H9 (cell line): ENCODE measurements at regions not wholly inside any gene's neighbourhood (a gene's known extent, or its start where the extent isn't known, plus 50 kb on each side); places are given as distances from the start of the nearest gene placed in this dataset.

Experiments
- DNase-seq: peaks from one replicate; pipeline ENCODE4 v3.0.0-alpha.2; 2017
- H2AFZ ChIP-seq: one replicate; pipeline ENCODE4 v1.6.1; 2013; ENCODE audit warnings: mild to moderate bottlenecking, low read length, control low read depth, moderate library complexity
- H2AK5ac ChIP-seq: 2 replicates; pipeline ENCODE4 v1.6.1; 2013; ENCODE audit warnings: low read length, control low read depth, mixed read lengths; ENCODE audit not compliant: insufficient read length
- H2BK120ac ChIP-seq: one replicate; pipeline ENCODE4 v1.6.1; 2013; ENCODE audit warnings: low read depth, mild to moderate bottlenecking, low read length, control low read depth, inconsistent platforms; ENCODE audit not compliant: poor library complexity, severe bottlenecking
- H2BK12ac ChIP-seq: 2 replicates; pipeline ENCODE4 v1.6.1; 2013; ENCODE audit warnings: low read length, control low read depth, mixed read lengths, low read depth; ENCODE audit not compliant: insufficient read length
- H2BK15ac ChIP-seq: 2 replicates; pipeline ENCODE4 v1.6.1; 2013; ENCODE audit warnings: low read depth, low read length, control low read depth
- H2BK20ac ChIP-seq: one replicate; pipeline ENCODE4 v1.6.1; 2013; ENCODE audit warnings: low read depth, mild to moderate bottlenecking, low read length, control low read depth, inconsistent platforms; ENCODE audit not compliant: poor library complexity, severe bottlenecking
- H2BK5ac ChIP-seq: 2 replicates; pipeline ENCODE4 v1.6.1; 2013; ENCODE audit warnings: low read length, control low read depth, mixed read lengths; ENCODE audit not compliant: insufficient read length
- H3K14ac ChIP-seq: 2 replicates; pipeline ENCODE4 v1.6.1; 2013; ENCODE audit warnings: low read length, control low read depth; ENCODE audit not compliant: insufficient read depth
- H3K18ac ChIP-seq: 2 replicates; pipeline ENCODE4 v1.6.1; 2013; ENCODE audit warnings: low read depth, mild to moderate bottlenecking, mixed read lengths, low read length, control low read depth; ENCODE audit not compliant: insufficient read length
- H3K23ac ChIP-seq: 2 replicates; pipeline ENCODE4 v1.6.1; 2013; ENCODE audit warnings: low read length, control low read depth, mixed read lengths, low read depth; ENCODE audit not compliant: insufficient read length
- H3K23me2 ChIP-seq: 2 replicates; pipeline ENCODE4 v1.6.1; 2013; ENCODE audit warnings: low read depth, mild to moderate bottlenecking, mixed read lengths, low read length, control low read depth; ENCODE audit not compliant: insufficient read length, poor library complexity, severe bottlenecking
- H3K27ac ChIP-seq: 2 replicates; pipeline ENCODE4 v1.5.1; 2013; ENCODE audit warnings: low read length, control low read depth, mixed read lengths, low read depth; ENCODE audit not compliant: insufficient read length
- H3K27me3 ChIP-seq: 2 replicates; pipeline ENCODE4 v1.6.1; 2013; ENCODE audit warnings: low read length, control low read depth, inconsistent platforms; ENCODE audit not compliant: insufficient read depth
- H3K4ac ChIP-seq: 2 replicates; pipeline ENCODE4 v1.6.1; 2013; ENCODE audit warnings: low read depth, mild to moderate bottlenecking, control low read depth, inconsistent platforms, low read length, moderate library complexity
- H3K4me1 ChIP-seq: 2 replicates; pipeline ENCODE4 v1.6.1; 2013; ENCODE audit warnings: low read length, control low read depth, inconsistent platforms; ENCODE audit not compliant: insufficient read depth
- H3K4me2 ChIP-seq: 2 replicates; pipeline ENCODE4 v1.6.1; 2013; ENCODE audit warnings: low read length, control low read depth, mixed read lengths; ENCODE audit not compliant: insufficient read length, insufficient read depth
- H3K56ac ChIP-seq: 2 replicates; pipeline ENCODE4 v1.6.1; 2013; ENCODE audit warnings: low read depth, mild to moderate bottlenecking, mixed read lengths, low read length, control low read depth; ENCODE audit not compliant: insufficient read length
- H3K79me1 ChIP-seq: 2 replicates; pipeline ENCODE4 v1.6.1; 2013; ENCODE audit warnings: low read depth, mild to moderate bottlenecking, moderate library complexity, low read length, control low read depth, inconsistent platforms; ENCODE audit not compliant: insufficient read depth, poor library complexity, severe bottlenecking
- H3K79me2 ChIP-seq: 2 replicates; pipeline ENCODE4 v1.6.1; 2013; ENCODE audit warnings: low read length, control low read depth, inconsistent platforms; ENCODE audit not compliant: insufficient read depth
- H3K9ac ChIP-seq: 2 replicates; pipeline ENCODE4 v1.6.1; 2013; ENCODE audit warnings: low read length, control low read depth, mixed read lengths; ENCODE audit not compliant: insufficient read length; ENCODE audit errors: extremely low read depth
- H3K9me3 ChIP-seq: one replicate; pipeline ENCODE4 v1.6.1; 2013; ENCODE audit warnings: low read depth, low read length, inconsistent platforms; ENCODE audit not compliant: control insufficient read depth
- H3T11ph ChIP-seq: one replicate; pipeline ENCODE4 v1.6.1; 2013; ENCODE audit warnings: mild to moderate bottlenecking, low read length, control low read depth, inconsistent platforms
- H4K20me1 ChIP-seq: one replicate; pipeline ENCODE4 v1.6.1; 2013; ENCODE audit not compliant: control insufficient read depth, insufficient read length, insufficient read depth
- H4K5ac ChIP-seq: 2 replicates; pipeline ENCODE4 v1.6.1; 2013; ENCODE audit warnings: low read depth, mild to moderate bottlenecking, mixed read lengths, low read length, control low read depth; ENCODE audit not compliant: insufficient read length
- H4K8ac ChIP-seq: replicated peaks from 2 replicates; pipeline ENCODE4 v1.6.1; 2013; ENCODE audit warnings: low read length, control low read depth, mixed read lengths, low read depth; ENCODE audit not compliant: insufficient read length
- H4K91ac ChIP-seq: 2 replicates; pipeline ENCODE4 v1.6.1; 2013; ENCODE audit warnings: low read depth, mild to moderate bottlenecking, moderate library complexity, mixed read lengths, low read length, control low read depth; ENCODE audit not compliant: insufficient read length
- H3K27ac Mint-ChIP-seq, 3 experiments: 2 replicates in 2 of 3; 3 replicates in 1 of 3; pipeline ENCODE4 v1.8.0; 2020 to 2021; ENCODE audit warnings: mixed read lengths in 3 of 3, mild to moderate bottlenecking in 1 of 3, moderate library complexity in 1 of 3
- H3K27me3 Mint-ChIP-seq: 2 replicates; pipeline ENCODE4 v1.8.0; 2021; ENCODE audit warnings: low read depth, mild to moderate bottlenecking, moderate library complexity, mixed read lengths
- H3K36me3 Mint-ChIP-seq, 3 experiments: 2 replicates in 2 of 3; 3 replicates in 1 of 3; pipeline ENCODE4 v1.8.0; 2020 to 2021; ENCODE audit warnings: low read depth in 3 of 3, mixed read lengths in 3 of 3; ENCODE audit not compliant: insufficient read depth in 1 of 3
- H3K4me1 Mint-ChIP-seq, 2 experiments: 2 replicates each; pipeline ENCODE4 v1.8.0; 2020; ENCODE audit warnings: mixed read lengths in 2 of 2
- H3K4me3 Mint-ChIP-seq, 2 experiments: 2 replicates in 1 of 2; 3 replicates in 1 of 2; pipeline ENCODE4 v1.8.0; 2020 to 2021; ENCODE audit warnings: mild to moderate bottlenecking in 2 of 2, mixed read lengths in 2 of 2, moderate library complexity in 1 of 2
- H3K9me3 Mint-ChIP-seq, 2 experiments: 2 replicates in 1 of 2; 3 replicates in 1 of 2; pipeline ENCODE4 v1.8.0; 2020; ENCODE audit warnings: mild to moderate bottlenecking in 2 of 2, mixed read lengths in 2 of 2, moderate library complexity in 1 of 2
- WGBS: extraction: QIAGEN DNeasy Blood & Tissue Kit; methylation state at CpG from one replicate; pipeline ENCODE4 v1.1.7; 2013; ENCODE audit warnings: missing lambda C conversion rate, low lambda C conversion rate, mixed read lengths; ENCODE audit not compliant: insufficient read length; ENCODE audit errors: extremely low coverage; 5-methylcytosine and 5-hydroxymethylcytosine counted together
- TF ChIP-seq, protein P1 (sequence below): fragments of 200-600 bp; sonication (generic); conservative IDR thresholded peaks from 3 replicates; pipeline ENCODE4 v1.8.0; 2021; ENCODE audit warnings: antibody characterized with exemption, mild to moderate bottlenecking

GRCh38 chr7:12985752-12986151 is 298.3 kb downstream of the ARL4A start:
- H3K36me3 Mint-ChIP-seq = no peaks in the 10 kb centered on the region
- Histone ChIP-seq H4K20me1 (no peaks in the 10 kb centered on the region), H3K9ac (no peak overlapping the region), H3K23me2 (no peaks in the 10 kb centered on the region), H3T11ph (no peak overlapping the region), H3K27ac (no peak overlapping the region), H4K8ac (no peak overlapping the region), H3K4me2 (no peak overlapping the region), H3K4me1 (peaks cover 4% of the 10 kb centered on the region), H3K18ac (no peak overlapping the region), H3K9me3 (no peaks in the 10 kb centered on the region), H3K14ac (no peak overlapping the region), H2BK20ac (no peak overlapping the region), H3K23ac (no peak overlapping the region), H3K27me3 (no peaks in the 10 kb centered on the region), H3K56ac (no peak overlapping the region), H2BK15ac (no peak overlapping the region), H3K79me1 (no peaks in the 10 kb centered on the region), H2AFZ (no peak overlapping the region), H2BK120ac (no peak overlapping the region), H4K5ac (no peak overlapping the region), H2BK5ac (no peak overlapping the region), H4K91ac (no peak overlapping the region), H2BK12ac (no peak overlapping the region), H2AK5ac (no peak overlapping the region), H3K79me2 (no peaks in the 10 kb centered on the region), H3K4ac (no peak overlapping the region)
- no peaks in the 10 kb centered on the region for H3K27me3 Mint-ChIP-seq
- no CpG with 5 or more reads among the region's 2 CpGs for WGBS
- H3K27ac Mint-ChIP-seq = peak overlapping the region; percentile 84 to 97 (median 89); a peak in 5 of 7 replicates
- peaks cover 22 to 32% of the 10 kb centered on the region in 2 experiments for H3K4me1 Mint-ChIP-seq
- TF ChIP-seq, protein P1, sequence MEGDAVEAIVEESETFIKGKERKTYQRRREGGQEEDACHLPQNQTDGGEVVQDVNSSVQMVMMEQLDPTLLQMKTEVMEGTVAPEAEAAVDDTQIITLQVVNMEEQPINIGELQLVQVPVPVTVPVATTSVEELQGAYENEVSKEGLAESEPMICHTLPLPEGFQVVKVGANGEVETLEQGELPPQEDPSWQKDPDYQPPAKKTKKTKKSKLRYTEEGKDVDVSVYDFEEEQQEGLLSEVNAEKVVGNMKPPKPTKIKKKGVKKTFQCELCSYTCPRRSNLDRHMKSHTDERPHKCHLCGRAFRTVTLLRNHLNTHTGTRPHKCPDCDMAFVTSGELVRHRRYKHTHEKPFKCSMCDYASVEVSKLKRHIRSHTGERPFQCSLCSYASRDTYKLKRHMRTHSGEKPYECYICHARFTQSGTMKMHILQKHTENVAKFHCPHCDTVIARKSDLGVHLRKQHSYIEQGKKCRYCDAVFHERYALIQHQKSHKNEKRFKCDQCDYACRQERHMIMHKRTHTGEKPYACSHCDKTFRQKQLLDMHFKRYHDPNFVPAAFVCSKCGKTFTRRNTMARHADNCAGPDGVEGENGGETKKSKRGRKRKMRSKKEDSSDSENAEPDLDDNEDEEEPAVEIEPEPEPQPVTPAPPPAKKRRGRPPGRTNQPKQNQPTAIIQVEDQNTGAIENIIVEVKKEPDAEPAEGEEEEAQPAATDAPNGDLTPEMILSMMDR = no peak
- DNase-seq = no peak
- no peak overlapping the region for H3K4me3 Mint-ChIP-seq
- no peaks in the 10 kb centered on the region for H3K9me3 Mint-ChIP-seq
